Astrocyte (in vitro differentiated cells and primary cell): ENCODE measurements at regions not wholly inside any gene's neighbourhood (a gene's known extent, or its start where the extent isn't known, plus 50 kb on each side); places are given as distances from the start of the nearest gene placed in this dataset.

Source experiments
- EZH2 ChIP-seq: IDR thresholded peaks from 2 replicates; pipeline ENCODE4 v1.6.1; 2012; ENCODE audit warnings: mild to moderate bottlenecking, low read length, inconsistent platforms; ENCODE audit not compliant: insufficient read depth
- TF ChIP-seq, protein P1 (sequence below): IDR thresholded peaks from 2 replicates; pipeline ENCODE4 v1.5.1; 2011; ENCODE audit warnings: low read depth, mild to moderate bottlenecking, inconsistent platforms, low read length, moderate library complexity; ENCODE audit not compliant: insufficient read depth

DNA sequence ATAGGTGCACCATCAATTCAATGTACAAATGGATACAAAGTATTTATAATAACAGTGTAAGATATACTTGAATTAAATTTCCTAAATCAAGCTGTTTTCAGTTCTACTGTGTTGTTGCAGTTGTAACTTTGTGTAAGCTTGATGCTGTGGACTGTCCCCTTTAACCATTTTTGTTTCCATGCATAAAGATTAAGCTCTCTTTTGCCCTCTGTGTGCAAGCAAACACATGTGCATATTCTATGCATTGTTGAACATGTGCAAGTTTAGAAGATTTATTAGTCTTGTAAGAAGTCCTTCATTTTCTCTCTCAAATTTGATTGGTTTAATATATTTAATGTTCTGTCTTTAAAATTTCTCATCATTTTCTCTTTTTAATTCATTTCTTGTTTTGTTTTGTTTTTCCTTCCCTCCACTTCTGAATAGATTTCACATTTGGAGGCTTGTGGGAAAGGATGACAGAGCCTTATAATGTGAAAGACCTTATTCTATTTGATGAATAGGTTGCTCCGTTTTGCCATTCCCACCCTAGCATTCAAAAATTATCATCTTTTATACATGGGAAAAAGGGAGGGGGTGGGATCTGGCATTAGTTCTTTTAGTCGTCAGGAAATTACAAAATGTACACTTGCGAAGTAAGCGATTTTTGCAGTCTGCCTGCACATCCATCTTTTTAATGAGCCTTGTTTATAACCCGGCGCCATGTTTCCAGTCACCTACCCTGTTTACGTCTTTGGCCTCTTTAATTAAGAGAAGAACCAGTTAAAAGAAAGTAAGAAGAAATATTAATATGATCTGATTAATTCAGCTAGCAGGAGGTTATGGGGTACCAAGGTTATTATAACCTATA, 961.5 kb upstream of the NR2F2 start:
- TF ChIP-seq, protein P1, sequence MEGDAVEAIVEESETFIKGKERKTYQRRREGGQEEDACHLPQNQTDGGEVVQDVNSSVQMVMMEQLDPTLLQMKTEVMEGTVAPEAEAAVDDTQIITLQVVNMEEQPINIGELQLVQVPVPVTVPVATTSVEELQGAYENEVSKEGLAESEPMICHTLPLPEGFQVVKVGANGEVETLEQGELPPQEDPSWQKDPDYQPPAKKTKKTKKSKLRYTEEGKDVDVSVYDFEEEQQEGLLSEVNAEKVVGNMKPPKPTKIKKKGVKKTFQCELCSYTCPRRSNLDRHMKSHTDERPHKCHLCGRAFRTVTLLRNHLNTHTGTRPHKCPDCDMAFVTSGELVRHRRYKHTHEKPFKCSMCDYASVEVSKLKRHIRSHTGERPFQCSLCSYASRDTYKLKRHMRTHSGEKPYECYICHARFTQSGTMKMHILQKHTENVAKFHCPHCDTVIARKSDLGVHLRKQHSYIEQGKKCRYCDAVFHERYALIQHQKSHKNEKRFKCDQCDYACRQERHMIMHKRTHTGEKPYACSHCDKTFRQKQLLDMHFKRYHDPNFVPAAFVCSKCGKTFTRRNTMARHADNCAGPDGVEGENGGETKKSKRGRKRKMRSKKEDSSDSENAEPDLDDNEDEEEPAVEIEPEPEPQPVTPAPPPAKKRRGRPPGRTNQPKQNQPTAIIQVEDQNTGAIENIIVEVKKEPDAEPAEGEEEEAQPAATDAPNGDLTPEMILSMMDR = no peak
- no peak for TF ChIP-seq EZH2
